WTC11 (cell line): ENCODE measurements at regions not wholly inside any gene's neighbourhood (a gene's known extent, or its start where the extent isn't known, plus 50 kb on each side); places are given as distances from the start of the nearest gene placed in this dataset.

Experiments
- ATF1 ChIP-seq: sonication (generic); formaldehyde crosslinking; IDR thresholded peaks from 2 replicates; pipeline ENCODE4 v1.8.1; 2023; ENCODE audit warnings: mild to moderate bottlenecking, moderate library complexity, missing genetic modification reagents
- CREB1 ChIP-seq: sonication (generic); formaldehyde crosslinking; IDR thresholded peaks from 2 replicates; pipeline ENCODE4 v1.8.0; 2023; ENCODE audit warnings: mild to moderate bottlenecking, missing genetic modification reagents
- CREM ChIP-seq: sonication (generic); formaldehyde crosslinking; IDR thresholded peaks from 2 replicates; pipeline ENCODE4 v1.8.1; 2022; ENCODE audit warnings: mild to moderate bottlenecking, missing genetic modification reagents, moderate library complexity
- CTCF ChIP-seq: fragments of 200-600 bp; IDR thresholded peaks from 2 replicates; pipeline ENCODE4 v1.8.0; 2022; ENCODE audit warnings: antibody characterized with exemption
- FOXJ3 ChIP-seq: sonication (generic); formaldehyde crosslinking; IDR thresholded peaks from 2 replicates; pipeline ENCODE4 v1.9.0; 2021; ENCODE audit warnings: missing genetic modification reagents, mild to moderate bottlenecking, borderline replicate concordance
- FOXK1 ChIP-seq: sonication (generic); formaldehyde crosslinking; IDR thresholded peaks from 2 replicates; pipeline ENCODE4 v1.8.0; 2022; ENCODE audit warnings: mild to moderate bottlenecking, moderate library complexity, missing genetic modification reagents
- NFYB ChIP-seq: sonication (generic); formaldehyde crosslinking; conservative IDR thresholded peaks from 2 replicates; pipeline ENCODE4 v1.8.0; 2022; ENCODE audit warnings: low read depth, missing genetic modification reagents
- NR3C1 ChIP-seq: sonication (generic); formaldehyde crosslinking; conservative IDR thresholded peaks from 2 replicates; pipeline ENCODE4 v1.8.1; 2023; ENCODE audit warnings: low read depth, mild to moderate bottlenecking, missing genetic modification reagents
- TEAD4 ChIP-seq: sonication (generic); formaldehyde crosslinking; IDR thresholded peaks from 2 replicates; pipeline ENCODE4 v1.8.0; 2022; ENCODE audit warnings: mild to moderate bottlenecking, missing genetic modification reagents
- ZBTB21 ChIP-seq: sonication (generic); formaldehyde crosslinking; IDR thresholded peaks from 2 replicates; pipeline ENCODE4 v1.8.1; 2023; ENCODE audit warnings: mild to moderate bottlenecking, missing genetic modification reagents, borderline replicate concordance
- TF ChIP-seq, protein P1 (sequence below): sonication (generic); formaldehyde crosslinking; IDR thresholded peaks from 2 replicates; pipeline ENCODE4 v1.8.1; 2023; ENCODE audit warnings: mild to moderate bottlenecking, missing genetic modification reagents, moderate library complexity
- TF ChIP-seq, protein P2 (sequence below): sonication (generic); formaldehyde crosslinking; IDR thresholded peaks from 2 replicates; pipeline ENCODE4 v1.8.0; 2022; ENCODE audit warnings: mild to moderate bottlenecking, missing genetic modification reagents
- TF ChIP-seq, protein P3 (sequence below): sonication (generic); formaldehyde crosslinking; IDR thresholded peaks from 2 replicates; pipeline ENCODE4 v1.8.1; 2023; ENCODE audit warnings: mild to moderate bottlenecking, missing genetic modification reagents, moderate library complexity
- TF ChIP-seq, protein P4 (sequence below): sonication (generic); formaldehyde crosslinking; IDR thresholded peaks from 2 replicates; pipeline ENCODE4 v1.8.0; 2022; ENCODE audit warnings: missing genetic modification reagents

DNA sequence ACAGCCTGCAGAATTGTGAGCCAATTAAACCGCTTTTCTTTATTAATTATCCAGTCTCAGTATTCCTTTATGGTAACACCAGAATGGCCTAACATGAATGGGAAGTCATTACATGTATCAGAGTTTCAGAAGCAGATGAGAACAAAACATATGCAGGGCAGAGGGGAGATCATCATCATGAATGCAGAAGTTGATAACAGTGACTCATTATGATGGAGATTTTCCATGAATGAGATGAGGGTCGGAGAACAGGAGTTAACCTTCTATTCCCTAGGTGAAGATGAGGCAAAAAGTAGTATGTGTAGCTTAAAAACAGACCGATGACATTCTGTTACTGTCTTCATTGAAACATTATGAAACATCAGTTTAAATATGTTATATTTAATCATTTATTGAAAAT, 59.5 kb upstream of the PPM1B start:
- TF ChIP-seq CTCF (no peak), ATF1 (no peak), NR3C1 (CRISPR knock-in tag) (no peak), NFYB (CRISPR knock-in tag) (no peak), CREB1 (CRISPR knock-in tag) (no peak), FOXK1 (CRISPR knock-in tag) (no peak), FOXJ3 (CRISPR knock-in tag) (no peak), CREM (CRISPR knock-in tag) (no peak), ZBTB21 (CRISPR knock-in tag) (no peak), TEAD4 (CRISPR knock-in tag) (no peak)
- TF ChIP-seq, protein P1, sequence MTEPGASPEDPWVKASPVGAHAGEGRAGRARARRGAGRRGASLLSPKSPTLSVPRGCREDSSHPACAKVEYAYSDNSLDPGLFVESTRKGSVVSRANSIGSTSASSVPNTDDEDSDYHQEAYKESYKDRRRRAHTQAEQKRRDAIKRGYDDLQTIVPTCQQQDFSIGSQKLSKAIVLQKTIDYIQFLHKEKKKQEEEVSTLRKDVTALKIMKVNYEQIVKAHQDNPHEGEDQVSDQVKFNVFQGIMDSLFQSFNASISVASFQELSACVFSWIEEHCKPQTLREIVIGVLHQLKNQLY (CRISPR knock-in tag), result no peak
- TF ChIP-seq, protein P2, sequence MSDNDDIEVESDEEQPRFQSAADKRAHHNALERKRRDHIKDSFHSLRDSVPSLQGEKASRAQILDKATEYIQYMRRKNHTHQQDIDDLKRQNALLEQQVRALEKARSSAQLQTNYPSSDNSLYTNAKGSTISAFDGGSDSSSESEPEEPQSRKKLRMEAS (CRISPR knock-in tag), result no peak
- TF ChIP-seq, protein P3, sequence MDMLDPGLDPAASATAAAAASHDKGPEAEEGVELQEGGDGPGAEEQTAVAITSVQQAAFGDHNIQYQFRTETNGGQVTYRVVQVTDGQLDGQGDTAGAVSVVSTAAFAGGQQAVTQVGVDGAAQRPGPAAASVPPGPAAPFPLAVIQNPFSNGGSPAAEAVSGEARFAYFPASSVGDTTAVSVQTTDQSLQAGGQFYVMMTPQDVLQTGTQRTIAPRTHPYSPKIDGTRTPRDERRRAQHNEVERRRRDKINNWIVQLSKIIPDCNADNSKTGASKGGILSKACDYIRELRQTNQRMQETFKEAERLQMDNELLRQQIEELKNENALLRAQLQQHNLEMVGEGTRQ (CRISPR knock-in tag), result no peak
- TF ChIP-seq, protein P4, sequence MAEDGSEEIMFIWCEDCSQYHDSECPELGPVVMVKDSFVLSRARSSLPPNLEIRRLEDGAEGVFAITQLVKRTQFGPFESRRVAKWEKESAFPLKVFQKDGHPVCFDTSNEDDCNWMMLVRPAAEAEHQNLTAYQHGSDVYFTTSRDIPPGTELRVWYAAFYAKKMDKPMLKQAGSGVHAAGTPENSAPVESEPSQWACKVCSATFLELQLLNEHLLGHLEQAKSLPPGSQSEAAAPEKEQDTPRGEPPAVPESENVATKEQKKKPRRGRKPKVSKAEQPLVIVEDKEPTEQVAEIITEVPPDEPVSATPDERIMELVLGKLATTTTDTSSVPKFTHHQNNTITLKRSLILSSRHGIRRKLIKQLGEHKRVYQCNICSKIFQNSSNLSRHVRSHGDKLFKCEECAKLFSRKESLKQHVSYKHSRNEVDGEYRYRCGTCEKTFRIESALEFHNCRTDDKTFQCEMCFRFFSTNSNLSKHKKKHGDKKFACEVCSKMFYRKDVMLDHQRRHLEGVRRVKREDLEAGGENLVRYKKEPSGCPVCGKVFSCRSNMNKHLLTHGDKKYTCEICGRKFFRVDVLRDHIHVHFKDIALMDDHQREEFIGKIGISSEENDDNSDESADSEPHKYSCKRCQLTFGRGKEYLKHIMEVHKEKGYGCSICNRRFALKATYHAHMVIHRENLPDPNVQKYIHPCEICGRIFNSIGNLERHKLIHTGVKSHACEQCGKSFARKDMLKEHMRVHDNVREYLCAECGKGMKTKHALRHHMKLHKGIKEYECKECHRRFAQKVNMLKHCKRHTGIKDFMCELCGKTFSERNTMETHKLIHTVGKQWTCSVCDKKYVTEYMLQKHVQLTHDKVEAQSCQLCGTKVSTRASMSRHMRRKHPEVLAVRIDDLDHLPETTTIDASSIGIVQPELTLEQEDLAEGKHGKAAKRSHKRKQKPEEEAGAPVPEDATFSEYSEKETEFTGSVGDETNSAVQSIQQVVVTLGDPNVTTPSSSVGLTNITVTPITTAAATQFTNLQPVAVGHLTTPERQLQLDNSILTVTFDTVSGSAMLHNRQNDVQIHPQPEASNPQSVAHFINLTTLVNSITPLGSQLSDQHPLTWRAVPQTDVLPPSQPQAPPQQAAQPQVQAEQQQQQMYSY (CRISPR knock-in tag), result no peak
